Panc1 (cell line): ENCODE measurements at regions not wholly inside any gene's neighbourhood (a gene's known extent, or its start where the extent isn't known, plus 50 kb on each side); places are given as distances from the start of the nearest gene placed in this dataset.

Experiments used
- ATAC-seq: fragments of 200-7000 bp; cut with Tn5 transposase; 2 replicates; pipeline ENCODE4 v1.9.1; 2020; ENCODE audit warnings: mild to moderate bottlenecking, moderate library complexity
- BruUV-seq: library from RNA; stranded (reverse); fragments of 400-500 nt; replicated peaks from 2 replicates; lab custom pipeline; 2021; lab: Mats Ljungman, UMichigan
- CTCF ChIA-PET: fragments of 300-600 bp; sonication (Branson Sonifier 250); formaldehyde crosslinking; loops from one replicate; lab custom pipeline; 2022; ENCODE audit warnings: antibody characterized with exemption; lab: Charles Lee
- POLR2A ChIA-PET: fragments of 300-600 bp; sonication (Branson Sonifier 250); formaldehyde crosslinking; loops from one replicate; lab custom pipeline; 2022; ENCODE audit warnings: antibody characterized with exemption; lab: Charles Lee
- DNase-seq: peaks from one replicate; pipeline ENCODE4 v3.0.0-alpha.2; 2010; ENCODE audit warnings: low read depth, low spot score
- H3K27ac ChIP-seq: 2 replicates; pipeline ENCODE4 v1.5.1; 2011; ENCODE audit warnings: mild to moderate bottlenecking, low read length, inconsistent platforms
- H3K27me3 ChIP-seq: fragments of 200-500 bp; sonication (Bioruptor generic); 2 replicates; pipeline ENCODE4 v1.6.0; 2014; ENCODE audit warnings: low read length, inconsistent platforms; ENCODE audit not compliant: control insufficient read depth, insufficient read depth
- H3K36me3 ChIP-seq: fragments of 200-500 bp; sonication (Bioruptor generic); 2 replicates; pipeline ENCODE4 v1.5.1; 2014; ENCODE audit warnings: inconsistent platforms, mild to moderate bottlenecking, low read length, moderate library complexity; ENCODE audit not compliant: control insufficient read depth, insufficient read depth
- H3K4me1 ChIP-seq: 2 replicates; pipeline ENCODE4 v1.5.1; 2011; ENCODE audit warnings: inconsistent platforms, mild to moderate bottlenecking, low read length, moderate library complexity; ENCODE audit not compliant: control insufficient read depth, insufficient read depth
- H3K4me3 ChIP-seq, 2 experiments: 2 replicates each; pipeline ENCODE4 v1.5.1; 2011 to 2012; ENCODE audit warnings: low read depth in 2 of 2, low read length in 2 of 2, mild to moderate bottlenecking in 2 of 2, inconsistent platforms in 1 of 2, moderate library complexity in 1 of 2
- H3K9me3 ChIP-seq: fragments of 200-500 bp; sonication (Bioruptor generic); 2 replicates; pipeline ENCODE4 v1.5.1; 2014; ENCODE audit warnings: low read depth, mild to moderate bottlenecking, inconsistent platforms, low read length, moderate library complexity; ENCODE audit not compliant: control insufficient read depth, insufficient read depth
- CTCF ChIP-seq: fragments of 450-650 bp; IDR thresholded peaks from 2 replicates; pipeline ENCODE4 v1.5.1; 2017; ENCODE audit warnings: mild to moderate bottlenecking
- POLR2AphosphoS5 ChIP-seq: IDR thresholded peaks from 2 replicates; pipeline ENCODE4 v1.6.1; 2012; ENCODE audit warnings: mild to moderate bottlenecking, low read depth, low read length, moderate library complexity
- REST ChIP-seq, 2 experiments: IDR thresholded peaks; 2 replicates each; pipeline ENCODE4 v1.6.1; 2011 to 2012; ENCODE audit warnings: low read depth in 2 of 2, control low read depth in 1 of 2, low read length in 1 of 2, mild to moderate bottlenecking in 1 of 2, moderate library complexity in 1 of 2; ENCODE audit not compliant: insufficient read depth in 1 of 2
- SIN3A ChIP-seq: IDR thresholded peaks from 2 replicates; pipeline ENCODE4 v1.6.1; 2012; ENCODE audit warnings: low read depth, mild to moderate bottlenecking, low read length, moderate library complexity, borderline replicate concordance; ENCODE audit not compliant: insufficient read depth
- TCF7L2 ChIP-seq: IDR thresholded peaks from 2 replicates; pipeline ENCODE4 v1.6.1; 2011; ENCODE audit warnings: mild to moderate bottlenecking, low read depth, low read length, inconsistent platforms
- in situ Hi-C: cut with HindIII; loops from 2 replicates; pipeline ENCODE4 v1.10.0; 2016; ENCODE audit warnings: low sequenced_read_pairs, low pct_unique_long_range_greater_than_20kb
- intact Hi-C: fragments of 100-400 bp; cut with micrococcal nuclease; formaldehyde crosslinking; loops from one replicate; pipeline ENCODE4 v1.10.0; 2022; ENCODE audit not compliant: unreplicated experiment

- POLR2A ChIA-PET: no interaction called here
- no peaks in the 10 kb centered on the region for H3K36me3 ChIP-seq
- CTCF ChIA-PET: no interaction called here
- H3K4me3 ChIP-seq: no peak overlapping the region
- in situ Hi-C loops: no loop called here
- no TSS peak for BruUV-seq
- DNase-seq: no peak
- H3K27me3 ChIP-seq: no peaks in the 10 kb centered on the region
- ATAC-seq: no peak
- TF ChIP-seq TCF7L2 (no peak), REST (IDR thresholded peaks at IDR 0.05; ENCODE audit: insufficient read depth in 1 of 2, low read depth in 2 of 2, low read length in 1 of 2) (no peak), POLR2AphosphoS5 (no peak), SIN3A (no peak), CTCF (no peak)
- no peaks in the 10 kb centered on the region for H3K4me1 ChIP-seq
- no peaks in the 10 kb centered on the region for H3K9me3 ChIP-seq
- H3K27ac ChIP-seq: no peak overlapping the region
- intact Hi-C loops: no loop called here
Observed at GRCh38 chr12:71360013-71360412, 79.6 kb upstream of the LGR5 start.

GRCh38 chr12:71356569-71356968, 83.0 kb upstream of the LGR5 start:
- ChIA-PET POLR2A (no interaction called here), CTCF (no interaction called here)
- no peaks in the 10 kb centered on the region for H3K4me1 ChIP-seq
- intact Hi-C loops: no loop called here
- H3K27me3 ChIP-seq: no peaks in the 10 kb centered on the region
- no peak overlapping the region for H3K27ac ChIP-seq
- no peak for TF ChIP-seq CTCF
- H3K36me3 ChIP-seq: no peaks in the 10 kb centered on the region
- no peak for ATAC-seq
- BruUV-seq: no TSS peak
- no peaks in the 10 kb centered on the region for H3K9me3 ChIP-seq
- no peak for DNase-seq
- no peak overlapping the region for H3K4me3 ChIP-seq
- in situ Hi-C loops: no loop called here

- in situ Hi-C loops (no loop called here), intact Hi-C loops (no loop called here)
- BruUV-seq: no TSS peak
- H3K27ac ChIP-seq: no peak overlapping the region
- DNase-seq (no peak), ATAC-seq (no peak)
- ChIA-PET POLR2A (no interaction called here), CTCF (no interaction called here)
- H3K27me3 ChIP-seq: no peaks in the 10 kb centered on the region
- H3K9me3 ChIP-seq: no peaks in the 10 kb centered on the region
- no peak for TF ChIP-seq TCF7L2
- no peak for TF ChIP-seq POLR2AphosphoS5
- TF ChIP-seq CTCF: no peak
- TF ChIP-seq REST (IDR thresholded peaks at IDR 0.05; ENCODE audit: insufficient read depth in 1 of 2, low read depth in 2 of 2, low read length in 1 of 2): no peak
- no peak for TF ChIP-seq SIN3A
- H3K4me3 ChIP-seq: no peak overlapping the region
- H3K36me3 ChIP-seq: no peaks in the 10 kb centered on the region
- no peaks in the 10 kb centered on the region for H3K4me1 ChIP-seq
Observed at GRCh38 chr12:71354871-71355270, 84.7 kb upstream of the LGR5 start.
